ENCODE measurements at regions not wholly inside any gene's neighbourhood (a gene's known extent, or its start where the extent isn't known, plus 50 kb on each side); places are given as distances from the start of the nearest gene placed in this dataset.

DNA sequence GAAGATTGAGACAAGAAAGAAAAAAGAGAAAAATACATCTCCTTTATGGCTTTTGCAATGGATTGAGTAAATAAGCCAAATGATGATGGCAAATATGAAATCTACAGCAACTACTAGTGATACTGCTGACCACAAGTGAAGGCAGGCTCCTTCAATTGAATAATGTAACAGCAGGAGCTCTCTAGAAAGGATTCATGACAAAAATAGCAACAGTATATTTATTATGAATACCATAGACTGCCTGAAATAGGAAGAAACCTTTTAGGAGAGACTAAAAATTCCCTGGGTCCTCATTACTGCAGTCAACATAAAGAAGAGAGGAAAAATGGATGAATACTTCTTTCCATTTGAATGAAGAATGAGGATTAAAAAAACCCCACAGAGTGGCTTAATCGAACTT, 306.8 kb upstream of the ANXA10 start:
- TF ChIP-seq EZH2phosphoT487 (IDR thresholded peaks at IDR 0.05; ENCODE audit: insufficient read depth, low read depth) = no peak
- TF ChIP-seq EZH2 (IDR thresholded peaks at IDR 0.05; ENCODE audit: insufficient read depth, poor library complexity, severe bottlenecking) = no peak
